Panc1 (cell line): ENCODE measurements at regions not wholly inside any gene's neighbourhood (a gene's known extent, or its start where the extent isn't known, plus 50 kb on each side); places are given as distances from the start of the nearest gene placed in this dataset.

Source experiments
- ATAC-seq: fragments of 200-7000 bp; cut with Tn5 transposase; 2 replicates; pipeline ENCODE4 v1.9.1; 2020; ENCODE audit warnings: mild to moderate bottlenecking, moderate library complexity
- BruUV-seq: library from RNA; stranded (reverse); fragments of 400-500 nt; replicated peaks from 2 replicates; lab custom pipeline; 2021; lab: Mats Ljungman, UMichigan
- CTCF ChIA-PET: fragments of 300-600 bp; sonication (Branson Sonifier 250); formaldehyde crosslinking; loops from one replicate; lab custom pipeline; 2022; ENCODE audit warnings: antibody characterized with exemption; lab: Charles Lee
- POLR2A ChIA-PET: fragments of 300-600 bp; sonication (Branson Sonifier 250); formaldehyde crosslinking; loops from one replicate; lab custom pipeline; 2022; ENCODE audit warnings: antibody characterized with exemption; lab: Charles Lee
- DNase-seq: peaks from one replicate; pipeline ENCODE4 v3.0.0-alpha.2; 2010; ENCODE audit warnings: low read depth, low spot score
- H3K27ac ChIP-seq: 2 replicates; pipeline ENCODE4 v1.5.1; 2011; ENCODE audit warnings: mild to moderate bottlenecking, low read length, inconsistent platforms
- H3K27me3 ChIP-seq: fragments of 200-500 bp; sonication (Bioruptor generic); 2 replicates; pipeline ENCODE4 v1.6.0; 2014; ENCODE audit warnings: low read length, inconsistent platforms; ENCODE audit not compliant: control insufficient read depth, insufficient read depth
- H3K36me3 ChIP-seq: fragments of 200-500 bp; sonication (Bioruptor generic); 2 replicates; pipeline ENCODE4 v1.5.1; 2014; ENCODE audit warnings: inconsistent platforms, mild to moderate bottlenecking, low read length, moderate library complexity; ENCODE audit not compliant: control insufficient read depth, insufficient read depth
- H3K4me1 ChIP-seq: 2 replicates; pipeline ENCODE4 v1.5.1; 2011; ENCODE audit warnings: inconsistent platforms, mild to moderate bottlenecking, low read length, moderate library complexity; ENCODE audit not compliant: control insufficient read depth, insufficient read depth
- H3K4me3 ChIP-seq, 2 experiments: 2 replicates each; pipeline ENCODE4 v1.5.1; 2011 to 2012; ENCODE audit warnings: low read depth in 2 of 2, low read length in 2 of 2, mild to moderate bottlenecking in 2 of 2, inconsistent platforms in 1 of 2, moderate library complexity in 1 of 2
- H3K9me3 ChIP-seq: fragments of 200-500 bp; sonication (Bioruptor generic); 2 replicates; pipeline ENCODE4 v1.5.1; 2014; ENCODE audit warnings: low read depth, mild to moderate bottlenecking, inconsistent platforms, low read length, moderate library complexity; ENCODE audit not compliant: control insufficient read depth, insufficient read depth
- CTCF ChIP-seq: fragments of 450-650 bp; IDR thresholded peaks from 2 replicates; pipeline ENCODE4 v1.5.1; 2017; ENCODE audit warnings: mild to moderate bottlenecking
- POLR2AphosphoS5 ChIP-seq: IDR thresholded peaks from 2 replicates; pipeline ENCODE4 v1.6.1; 2012; ENCODE audit warnings: mild to moderate bottlenecking, low read depth, low read length, moderate library complexity
- REST ChIP-seq, 2 experiments: IDR thresholded peaks; 2 replicates each; pipeline ENCODE4 v1.6.1; 2011 to 2012; ENCODE audit warnings: low read depth in 2 of 2, control low read depth in 1 of 2, low read length in 1 of 2, mild to moderate bottlenecking in 1 of 2, moderate library complexity in 1 of 2; ENCODE audit not compliant: insufficient read depth in 1 of 2
- SIN3A ChIP-seq: IDR thresholded peaks from 2 replicates; pipeline ENCODE4 v1.6.1; 2012; ENCODE audit warnings: low read depth, mild to moderate bottlenecking, low read length, moderate library complexity, borderline replicate concordance; ENCODE audit not compliant: insufficient read depth
- TCF7L2 ChIP-seq: IDR thresholded peaks from 2 replicates; pipeline ENCODE4 v1.6.1; 2011; ENCODE audit warnings: mild to moderate bottlenecking, low read depth, low read length, inconsistent platforms
- in situ Hi-C: cut with HindIII; loops from 2 replicates; pipeline ENCODE4 v1.10.0; 2016; ENCODE audit warnings: low sequenced_read_pairs, low pct_unique_long_range_greater_than_20kb
- intact Hi-C: fragments of 100-400 bp; cut with micrococcal nuclease; formaldehyde crosslinking; loops from one replicate; pipeline ENCODE4 v1.10.0; 2022; ENCODE audit not compliant: unreplicated experiment

DNA sequence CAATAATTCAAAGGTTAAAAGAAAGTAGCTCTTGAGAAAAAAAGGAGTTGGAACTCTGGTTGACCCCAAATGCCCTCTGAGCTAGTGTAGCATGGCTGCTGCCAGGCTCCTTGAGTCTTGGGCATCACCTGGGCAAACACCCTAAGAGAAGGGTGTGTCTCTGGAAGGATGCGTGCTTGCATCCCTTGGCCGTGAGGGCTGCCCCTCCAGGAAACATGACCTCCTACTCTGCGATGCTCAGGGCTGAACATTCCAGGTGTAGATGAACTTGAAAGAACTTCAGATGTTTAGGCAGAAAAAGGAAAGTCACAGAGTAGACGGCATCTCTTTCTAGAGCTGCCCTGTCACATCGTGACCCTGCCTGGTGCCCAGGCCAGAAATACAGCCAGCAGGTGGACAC, 189.4 kb upstream of the TCERG1L start:
- ATAC-seq (no peak), DNase-seq (no peak)
- BruUV-seq, result no TSS peak
- ChIA-PET POLR2A (no interaction called here), CTCF (no interaction called here)
- intact Hi-C loops (no loop called here), in situ Hi-C loops (no loop called here)
- Histone ChIP-seq H3K4me3 (no peak overlapping the region), H3K27me3 (0 out of 2 replicates have a peak, but pooled peaks cover 3% of the 10 kb centered on the region), H3K36me3 (no peaks in the 10 kb centered on the region), H3K27ac (no peak overlapping the region), H3K9me3 (peaks cover 7% of the 10 kb centered on the region; the same call in 1 of the 2 replicates), H3K4me1 (no peaks in the 10 kb centered on the region)
- no peak for TF ChIP-seq POLR2AphosphoS5
- TF ChIP-seq REST (IDR thresholded peaks at IDR 0.05; ENCODE audit: insufficient read depth in 1 of 2, low read depth in 2 of 2, low read length in 1 of 2), result no peak
- TF ChIP-seq CTCF, result no peak
- no peak for TF ChIP-seq TCF7L2
- no peak for TF ChIP-seq SIN3A

DNA sequence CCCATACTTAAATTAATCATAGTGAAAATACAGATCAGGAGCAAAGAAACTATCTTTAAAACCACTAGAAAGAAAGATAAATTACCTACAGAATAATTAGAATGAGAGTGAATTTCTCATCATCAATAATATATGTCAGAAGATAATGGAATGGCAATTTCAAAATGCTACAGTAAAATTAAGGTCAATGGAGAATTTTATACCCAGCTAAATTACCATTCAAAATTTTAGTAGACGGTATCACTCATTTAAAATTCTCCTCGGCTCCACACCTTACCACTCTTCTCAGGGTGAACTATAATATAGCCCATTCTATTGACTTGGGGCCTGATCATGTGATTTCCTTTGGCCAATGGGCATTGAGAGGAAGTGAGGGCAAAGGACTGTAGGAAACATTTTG, 192.5 kb upstream of the TCERG1L start:
- ChIA-PET POLR2A (no interaction called here), CTCF (no interaction called here)
- intact Hi-C loops, result no loop called here
- in situ Hi-C loops, result no loop called here
- TF ChIP-seq POLR2AphosphoS5 (no peak), SIN3A (no peak), CTCF (no peak), TCF7L2 (no peak), REST (IDR thresholded peaks at IDR 0.05; ENCODE audit: insufficient read depth in 1 of 2, low read depth in 2 of 2, low read length in 1 of 2) (no peak)
- H3K36me3 ChIP-seq, result no peaks in the 10 kb centered on the region
- no peak overlapping the region for H3K27ac ChIP-seq
- H3K4me1 ChIP-seq, result no peaks in the 10 kb centered on the region
- DNase-seq (no peak), ATAC-seq (no peak)
- H3K27me3 ChIP-seq, result no peaks in the 10 kb centered on the region
- peaks cover 7% of the 10 kb centered on the region; the same call in 1 of the 2 replicates for H3K9me3 ChIP-seq
- no peak overlapping the region for H3K4me3 ChIP-seq
- BruUV-seq, result no TSS peak
